ENCODE measurements at regions not wholly inside any gene's neighbourhood (a gene's known extent, or its start where the extent isn't known, plus 50 kb on each side); places are given as distances from the start of the nearest gene placed in this dataset.

- FAIRE-seq (no peak), DNase-seq (ENCODE audit: extremely low read depth in 1 of 4, low spot score in 3 of 4) (no peak), ATAC-seq (no peak; the same call in 2 of the 3 replicates)
- in situ Hi-C loops (cut with MboI), result no loop called here
- no TSS peak for BruUV-seq (replicated peaks)
- Histone ChIP-seq H3K27me3 (ENCODE audit: control insufficient read depth in 2 of 2, insufficient read depth in 2 of 2, low read length in 2 of 2) (peaks cover 14 to 25% of the 10 kb centered on the region in 2 experiments; a peak in 4 of 5 replicates), H3K9me1 (ENCODE audit: control insufficient read depth, insufficient read depth, low read length) (no peaks in the 10 kb centered on the region), H4K20me1 (replicated peaks; ENCODE audit: control insufficient read depth, insufficient read depth, low read length) (no peaks in the 10 kb centered on the region), H3K36me3 (ENCODE audit: control insufficient read depth, insufficient read depth, low read length) (no peaks in the 10 kb centered on the region), H3K4me3 (no peak overlapping the region), H2AFZ (ENCODE audit: low read depth, low read length) (no peak overlapping the region), H3K27ac (ENCODE audit: extremely low read depth, low read depth, low read length) (no peak overlapping the region), H3K9me3 (replicated peaks; ENCODE audit: control insufficient read depth, insufficient read depth, low read depth, low read length) (no peaks in the 10 kb centered on the region), H3K4me1 (replicated peaks in 1 of 2; ENCODE audit: control insufficient read depth in 2 of 2, insufficient read depth in 2 of 2, low read length in 2 of 2) (peaks cover 3 to 10% of the 10 kb centered on the region in 2 experiments; a peak in 4 of 5 replicates), H3K9ac (ENCODE audit: insufficient read depth in 1 of 2, low read depth in 2 of 2, low read length in 2 of 2) (no peak overlapping the region; a peak in 1 of 4 replicates), H3K79me2 (ENCODE audit: control insufficient read depth, insufficient read depth, low read length) (no peaks in the 10 kb centered on the region), H3K4me2 (ENCODE audit: insufficient read depth, low read length) (no peak overlapping the region)
- intact Hi-C loops (cut with micrococcal nuclease), result no loop called here
- POLR2A ChIA-PET, result no interaction called here
- 0% methylated on average over 3 of the region's 5 CpGs for WGBS (ENCODE audit: insufficient coverage, low coverage, missing lambda C conversion rate)
- CTCF ChIA-PET (ENCODE audit: low intra/inter-chr PET ratio), result no interaction called here
- TF ChIP-seq ZNF318 (IDR thresholded peaks at IDR 0.05; ENCODE audit: borderline replicate concordance in 1 of 2, low read depth in 1 of 2) (no peak), NFIC (IDR thresholded peaks at IDR 0.05) (no peak), ZNF592 (IDR thresholded peaks at IDR 0.05) (no peak)
Observed at GRCh38 chr13:27011661-27012060, 159.9 kb downstream of the USP12 start.

Data from K562 (cell line).